ENCODE measurements at regions not wholly inside any gene's neighbourhood (a gene's known extent, or its start where the extent isn't known, plus 50 kb on each side); places are given as distances from the start of the nearest gene placed in this dataset.
A peak's percentile ranks its signal among the peaks of the same experiment; 100 is the strongest.

- no peak for DNase-seq
These were observed 138.3 kb downstream of the TOMM20 start for GRCh38 chr1:234990328-234990675.

DNA sequence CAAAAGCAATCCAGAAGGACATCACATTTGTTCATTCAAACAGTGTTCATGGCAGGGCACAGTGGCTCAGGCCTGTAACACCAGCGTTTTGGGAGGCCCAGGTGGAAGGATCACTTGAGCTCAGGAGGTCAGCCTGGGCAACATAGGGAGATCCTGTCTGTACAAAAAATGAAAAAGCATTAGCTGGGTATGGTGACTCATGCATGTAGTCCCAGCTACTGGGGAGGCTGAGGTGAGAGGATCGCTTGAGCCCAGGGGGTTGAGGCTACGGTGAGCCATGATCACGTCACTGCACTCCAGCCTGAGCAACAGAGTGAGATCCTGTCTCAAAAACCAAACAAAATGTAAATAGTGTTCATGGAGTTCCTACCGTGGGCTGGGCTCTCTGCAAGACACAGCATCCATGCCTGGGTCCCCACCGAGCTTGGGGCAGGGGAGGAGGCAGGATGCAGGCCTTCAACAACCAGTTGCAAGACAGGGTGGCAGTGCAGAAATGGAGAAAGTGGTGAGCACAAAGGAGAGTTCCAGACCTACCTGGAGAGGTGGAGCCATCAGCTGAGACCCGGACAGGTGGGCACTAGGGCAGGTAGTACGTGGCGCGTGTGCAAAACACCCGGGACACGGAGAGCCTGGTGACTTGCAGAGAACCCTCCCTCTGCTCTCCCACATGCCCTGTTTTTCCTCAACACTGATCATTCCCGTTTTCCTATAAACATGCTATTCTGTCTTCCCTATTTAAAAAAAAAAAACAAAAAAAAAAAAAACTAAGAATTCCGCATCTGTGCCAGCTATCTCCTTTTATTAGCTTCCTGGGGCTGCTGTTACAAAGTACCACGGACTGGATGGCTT lies 138.9 kb downstream of the TOMM20 start:
- DNase-seq: no peak

GRCh38 chr1:234989019-234989418 lies 139.6 kb downstream of the TOMM20 start:
- no peak for DNase-seq

DNA sequence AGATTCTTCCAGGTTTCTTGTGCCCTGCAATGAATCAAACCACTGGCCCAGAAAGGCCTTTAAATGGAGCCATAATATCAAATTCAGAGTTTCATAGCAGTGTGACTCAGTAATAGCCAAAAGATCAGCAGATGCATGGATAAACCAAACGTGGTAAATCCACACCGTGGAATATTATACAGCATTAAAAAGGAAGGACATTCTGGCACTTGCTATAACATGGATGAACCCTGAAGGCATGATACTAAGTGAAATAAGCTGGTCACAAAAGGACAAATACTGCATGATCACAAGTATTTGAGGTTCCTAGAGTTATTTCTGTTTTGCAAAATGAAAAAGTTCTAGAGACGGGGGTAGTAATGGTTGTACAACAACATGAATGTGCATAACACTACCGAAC lies 140.1 kb downstream of the TOMM20 start:
- no peak for DNase-seq

- DNase-seq: no peak
These were observed 140.5 kb downstream of the TOMM20 start for GRCh38 chr1:234988155-234988517.

DNA sequence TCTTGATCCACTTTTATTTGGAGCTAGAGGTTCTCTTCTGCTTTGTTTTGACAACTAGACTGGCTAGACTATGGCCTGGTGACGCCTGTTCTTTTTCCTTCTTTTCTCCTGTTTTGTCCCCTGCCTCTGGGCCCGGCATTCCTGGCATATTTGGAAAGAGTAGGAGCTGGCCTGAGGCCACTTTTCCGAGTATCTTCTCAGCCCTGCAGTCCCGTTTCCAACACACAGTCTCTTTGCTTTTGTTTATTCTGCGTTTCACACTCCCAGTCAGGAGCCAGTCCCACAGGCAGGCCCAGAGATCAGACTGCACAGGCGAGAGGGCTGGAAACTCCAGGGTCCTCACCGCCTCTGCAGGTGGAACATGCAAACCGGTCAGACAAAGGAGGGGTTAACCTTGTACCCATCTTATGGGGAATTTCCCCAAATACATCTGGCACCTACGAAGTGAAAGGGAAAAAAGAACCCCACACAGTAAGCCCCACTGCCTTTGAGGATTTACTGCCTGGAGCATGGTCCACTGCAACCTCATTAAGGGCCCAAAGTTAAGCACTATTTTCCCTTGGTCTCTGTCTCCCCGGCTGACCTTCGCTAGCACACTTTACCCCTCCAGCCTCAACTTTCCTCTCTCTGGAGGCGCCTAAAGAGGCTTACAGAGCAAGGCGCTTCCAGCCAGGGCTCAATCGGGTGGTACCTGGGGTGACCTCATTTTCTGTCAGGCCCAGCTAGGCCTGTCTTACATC lies 141.1 kb downstream of the TOMM20 start:
- DNase-seq: peak in 14 of 51 donors; percentile 18 to 57 (median 27)

DNA sequence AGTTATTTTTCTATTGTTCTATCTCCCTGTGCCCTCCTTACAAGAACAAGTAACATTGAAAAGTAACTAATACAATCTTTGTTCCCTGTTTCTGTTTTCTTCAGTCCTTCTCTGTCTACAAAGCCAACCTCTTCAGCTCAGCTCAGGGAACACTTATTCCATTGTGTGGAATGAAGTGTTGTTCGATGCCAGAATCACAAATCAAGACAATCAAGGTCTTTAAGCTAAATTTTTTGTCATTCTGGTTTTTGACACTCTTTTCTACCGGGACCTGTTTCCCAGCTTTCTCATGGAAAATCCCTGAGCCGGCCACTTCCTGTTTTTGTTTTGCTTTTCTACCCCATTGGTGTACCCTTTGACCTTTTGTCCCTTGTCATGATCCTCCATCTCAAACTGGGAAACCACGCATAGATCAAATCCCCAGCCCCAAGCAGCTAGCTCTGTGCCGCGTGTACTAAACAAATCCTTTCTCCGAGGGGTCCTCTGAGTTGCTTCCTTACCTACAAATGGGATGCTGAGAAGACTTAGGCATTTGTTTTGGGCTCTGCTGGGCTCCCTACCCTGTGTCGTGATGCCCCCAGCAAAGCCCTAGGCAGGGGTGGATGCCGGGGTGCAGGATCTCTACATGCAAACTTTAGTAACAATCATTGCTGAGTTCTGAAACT lies 141.8 kb downstream of the TOMM20 start:
- DNase-seq: peak in 3 of 51 donors; percentile 21 to 73 (median 26)

DNA sequence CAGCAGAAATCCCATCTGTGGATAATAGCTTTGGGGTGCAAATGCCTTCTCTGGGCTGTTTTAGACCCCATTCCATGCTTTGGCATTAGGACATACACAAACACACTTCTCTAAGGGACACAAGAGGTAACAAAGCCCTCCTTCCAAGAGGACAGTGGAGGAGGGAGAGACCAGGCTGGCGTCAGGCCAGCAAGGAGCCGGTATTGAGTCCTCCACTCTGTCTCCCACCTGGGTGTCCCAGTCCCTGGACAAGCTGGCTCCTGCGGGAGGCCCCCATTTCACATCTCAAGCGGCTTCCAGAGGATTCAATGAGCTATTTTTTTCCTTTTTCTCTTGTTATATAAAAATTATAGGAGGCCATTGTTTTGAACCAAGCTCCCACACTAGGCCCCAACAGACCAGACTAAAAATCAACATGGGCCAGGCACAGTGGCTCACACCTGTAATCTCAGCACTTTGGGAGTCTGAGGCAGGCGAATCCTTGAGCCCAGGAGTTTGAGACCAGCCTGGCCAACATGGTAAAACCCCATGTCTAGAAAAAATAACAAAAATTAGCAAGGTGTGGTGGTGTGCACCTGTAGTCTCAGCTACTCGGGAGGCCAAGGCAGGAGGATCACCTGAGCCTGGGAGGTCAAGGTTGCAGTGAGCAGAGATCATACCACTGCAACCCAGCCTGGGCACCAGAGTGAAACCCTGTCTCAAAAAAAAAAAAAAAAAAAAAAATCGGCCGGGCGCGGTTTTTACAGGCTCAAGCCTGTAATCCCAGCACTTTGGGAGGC lies 142.9 kb downstream of the TOMM20 start:
- DNase-seq: no peak

DNA sequence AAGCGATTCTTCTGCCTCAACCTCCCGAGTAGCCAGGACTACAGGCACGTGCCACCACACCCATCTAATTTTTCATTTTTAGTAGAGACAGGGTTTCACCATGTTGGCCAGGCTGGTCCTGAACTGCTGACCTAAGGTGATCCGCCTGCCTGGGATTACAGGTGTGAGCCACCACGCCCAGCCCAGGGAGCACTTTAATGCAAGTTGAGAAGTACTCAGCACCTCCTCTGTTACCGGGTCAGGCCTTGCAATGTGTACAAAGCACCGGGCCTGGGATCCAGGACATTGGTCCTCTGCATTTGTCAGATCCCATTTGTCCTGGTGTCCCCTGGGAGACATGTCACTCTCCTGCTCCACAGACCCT lies 143.6 kb downstream of the TOMM20 start:
- no peak for DNase-seq

- DNase-seq: no peak
These were observed 144.9 kb downstream of the TOMM20 start for GRCh38 chr1:234983564-234984238.

GRCh38 chr1:234981758-234982157 lies 146.9 kb downstream of the TOMM20 start:
- no peak for DNase-seq

- DNase-seq: peak in 22 of 51 donors; percentile 15 to 70 (median 43)
These were observed 147.8 kb downstream of the TOMM20 start for GRCh38 chr1:234980645-234981396.

GRCh38 chr1:234980291-234980644 lies 148.4 kb downstream of the TOMM20 start:
- peak in 1 of 51 donors; percentile 56 for DNase-seq

DNA sequence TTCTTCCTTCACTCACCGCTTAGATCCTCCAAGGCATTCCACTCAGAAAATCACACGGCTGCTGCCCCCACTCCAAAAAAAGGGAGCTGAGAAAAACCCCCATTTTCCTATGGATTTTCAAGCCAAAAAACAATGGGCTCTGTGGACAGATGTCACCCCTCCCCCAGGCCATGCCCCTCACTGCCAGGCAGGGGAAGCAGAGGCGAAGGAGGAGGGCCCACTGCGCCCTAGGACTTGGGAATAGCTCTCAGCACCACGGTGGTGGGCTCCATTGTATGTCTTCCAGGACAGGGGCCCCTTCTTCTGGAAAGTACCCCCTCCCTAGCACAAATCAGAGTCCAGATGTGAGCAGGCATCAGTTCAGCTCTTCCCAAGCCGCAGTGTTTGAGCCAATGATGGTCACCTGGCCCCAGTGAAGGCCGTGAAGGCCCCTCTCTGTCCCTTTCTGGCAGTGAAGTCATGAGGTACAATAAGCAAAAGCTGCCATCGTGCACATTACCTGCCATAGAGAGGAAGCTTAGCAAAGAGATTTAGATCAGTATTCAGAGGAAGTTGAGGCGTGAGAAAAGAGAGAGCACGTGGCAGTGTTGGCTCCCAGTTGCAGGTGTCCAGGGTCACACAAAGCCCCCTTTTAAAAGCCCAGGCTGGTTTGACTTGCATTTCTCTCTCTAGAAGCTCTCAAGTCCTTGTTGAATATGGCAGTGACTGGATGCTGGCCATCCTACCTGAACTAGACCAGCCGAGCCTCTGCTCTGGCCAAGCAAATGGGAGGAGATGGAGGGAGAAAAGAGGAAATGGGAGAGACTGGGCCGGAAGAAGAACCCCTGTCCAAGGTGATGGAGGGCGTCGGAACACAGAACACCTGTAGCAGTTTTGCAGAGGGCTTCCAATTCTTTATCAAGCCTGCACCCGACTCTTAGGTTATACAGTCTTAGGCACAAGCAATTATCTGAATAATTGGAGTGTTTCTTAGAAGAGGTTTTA lies 149.0 kb downstream of the TOMM20 start:
- DNase-seq: no peak

GRCh38 chr1:234978397-234979295 lies 150.0 kb downstream of the TOMM20 start:
- peak in 38 of 51 donors; percentile 10 to 83 (median 56) for DNase-seq

GRCh38 chr1:234977875-234978396 lies 150.7 kb downstream of the TOMM20 start:
- DNase-seq: no peak

- peak in 2 of 51 donors; percentile 32 to 40 for DNase-seq
These were observed 151.6 kb downstream of the TOMM20 start for GRCh38 chr1:234976861-234977680.

All from hypothalamus (tissue), 51 donors.